HT1080 (cell line): ENCODE measurements at regions not wholly inside any gene's neighbourhood (a gene's known extent, or its start where the extent isn't known, plus 50 kb on each side); places are given as distances from the start of the nearest gene placed in this dataset.

Experiments
- DNase-seq: peaks from one replicate; pipeline ENCODE4 v3.0.0-alpha.2; 2015; ENCODE audit warnings: low read depth

DNA sequence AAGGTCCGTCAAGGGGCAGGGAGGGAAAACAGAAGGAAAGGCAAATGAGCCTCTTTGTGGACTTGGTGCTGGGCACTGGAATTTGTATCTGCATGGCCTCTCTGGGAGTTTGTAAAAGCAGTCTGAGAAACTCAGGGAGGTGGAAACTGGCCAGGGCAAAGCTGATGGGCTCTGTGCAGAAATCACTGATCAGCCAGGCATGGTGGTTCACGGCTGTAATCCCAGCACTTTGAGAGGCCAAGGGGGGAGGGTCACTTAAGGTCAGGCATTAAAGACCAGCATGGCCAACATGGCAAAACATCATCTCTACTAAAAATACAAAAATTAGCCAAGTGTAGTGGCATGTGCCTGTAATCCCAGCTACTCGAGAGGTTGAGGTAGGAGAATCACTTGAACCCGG is 369.9 kb upstream of the ZNF507 start:
- no peak for DNase-seq

DNA sequence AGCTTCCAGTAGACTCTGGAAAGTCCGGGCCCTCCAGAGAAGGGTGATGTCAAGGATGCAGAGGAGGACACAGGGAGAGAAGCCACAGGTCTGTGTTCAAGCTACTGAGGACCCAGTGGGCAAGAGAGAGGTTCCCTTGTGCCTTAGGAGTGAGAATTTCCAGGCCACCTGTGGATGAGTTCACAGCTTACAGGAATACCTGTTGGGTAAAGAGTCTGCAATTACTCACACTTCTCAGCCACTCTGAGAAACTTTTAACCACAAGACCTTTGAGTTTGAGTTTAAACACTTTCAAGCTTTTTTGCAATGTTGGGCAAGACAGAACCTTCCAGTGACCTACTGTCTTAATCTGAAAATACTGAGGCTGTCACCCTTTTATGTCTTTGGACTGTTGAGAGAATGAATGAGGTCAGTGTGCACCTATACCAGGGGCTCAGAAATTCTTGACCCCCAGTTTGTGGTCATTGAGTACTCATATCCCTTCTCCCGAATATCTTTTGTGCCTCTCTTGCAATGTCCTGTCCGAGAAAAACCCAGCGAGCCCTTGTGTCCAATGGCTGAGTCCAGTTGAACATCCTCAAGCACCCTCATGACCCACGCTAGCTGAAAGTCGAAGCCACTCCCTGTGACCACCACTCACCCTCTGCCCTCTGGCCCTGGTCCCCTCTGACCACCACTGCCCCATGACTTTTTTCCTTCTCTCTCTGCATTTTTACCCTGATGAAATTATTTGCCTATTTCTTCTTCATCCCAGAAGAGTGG is 368.5 kb upstream of the ZNF507 start:
- no peak for DNase-seq

DNA sequence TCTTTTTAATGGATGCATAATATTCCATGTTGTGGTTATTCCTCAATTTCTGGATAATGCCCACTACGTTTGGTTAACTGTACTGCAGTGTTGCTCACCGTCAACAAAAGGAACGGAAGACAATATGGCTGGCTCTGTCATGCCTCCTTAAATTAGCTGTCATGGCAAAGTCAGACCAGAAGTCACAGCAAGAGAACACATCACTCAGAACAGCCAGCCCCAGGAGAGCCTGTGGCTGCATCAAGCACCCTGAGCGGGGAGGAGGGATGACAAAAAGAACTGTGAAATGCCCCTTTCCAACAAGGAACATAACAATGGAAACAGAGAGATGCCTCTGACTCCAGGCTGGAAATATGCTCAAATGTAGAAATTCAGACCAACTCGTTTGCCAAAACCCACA is 366.0 kb upstream of the ZNF507 start:
- no peak for DNase-seq

DNA sequence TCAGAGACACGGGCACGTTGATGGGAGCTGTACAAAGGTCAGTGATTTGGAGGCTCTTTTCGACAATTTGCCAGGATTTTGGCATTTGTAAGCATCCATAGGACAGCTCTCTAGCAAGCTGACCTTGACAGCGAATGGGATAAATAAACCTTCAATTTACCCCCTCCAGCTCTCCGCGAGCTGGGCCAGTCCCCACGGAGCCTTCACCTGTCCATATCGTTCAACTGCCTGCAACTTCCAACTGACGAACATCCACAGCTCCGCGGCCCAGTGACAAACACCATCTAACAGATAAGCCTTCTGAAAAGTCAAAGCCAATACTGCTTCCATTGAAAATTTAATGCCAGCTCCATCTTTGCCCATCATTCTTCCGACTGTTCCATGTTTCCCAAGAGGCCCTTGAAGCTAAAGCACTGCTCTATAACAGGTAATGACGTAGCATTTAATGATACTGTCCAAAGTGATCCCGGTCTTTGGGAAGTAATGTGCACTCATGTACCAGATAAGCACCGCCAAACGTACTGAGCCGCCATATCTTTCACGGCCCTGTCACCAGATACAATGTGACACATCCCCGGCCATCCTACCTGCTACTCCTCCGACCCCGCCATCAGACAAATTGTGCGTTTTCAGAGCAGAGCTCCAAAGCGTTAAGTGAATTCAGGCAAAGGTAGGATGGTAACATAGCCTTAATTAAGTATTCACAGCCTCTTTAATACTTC is 365.3 kb upstream of the ZNF507 start:
- no peak for DNase-seq

DNA sequence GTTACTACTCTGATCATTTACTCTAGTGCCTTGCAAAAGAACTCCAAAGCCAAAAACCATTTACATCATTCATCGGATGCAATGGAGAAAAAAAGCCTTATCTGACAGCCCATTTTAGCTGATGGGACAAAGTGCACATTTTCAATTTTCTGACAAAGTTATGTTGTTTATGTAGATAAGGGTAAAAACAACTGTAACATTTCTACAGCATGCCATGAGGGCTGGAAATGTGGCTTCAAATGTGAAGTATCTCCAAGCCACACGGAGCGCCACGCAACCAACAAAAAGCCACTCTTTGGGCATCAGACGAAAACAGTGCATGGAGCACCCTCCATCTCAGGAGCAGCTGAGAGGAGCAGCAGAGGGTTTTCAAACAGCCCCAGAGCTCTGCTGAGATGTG is 364.6 kb upstream of the ZNF507 start:
- no peak for DNase-seq

DNA sequence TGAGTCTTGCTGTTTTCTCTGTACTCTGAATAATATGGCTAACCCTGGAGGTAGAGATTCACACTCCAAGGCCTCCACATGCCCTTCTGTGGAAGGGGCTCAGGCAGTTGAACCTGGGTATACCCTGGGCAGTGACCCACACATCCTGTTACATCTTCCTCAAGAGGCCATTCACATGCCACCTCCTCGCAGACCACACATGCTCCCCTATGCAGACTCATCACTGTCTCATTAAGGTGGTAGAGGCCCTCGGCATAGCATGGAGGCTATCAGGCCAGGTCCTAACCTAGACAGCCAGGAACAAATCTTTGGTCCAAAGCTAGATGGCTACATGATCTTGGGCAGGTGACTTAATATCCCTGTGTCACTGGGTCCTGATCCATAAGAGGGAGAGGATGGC is 363.9 kb upstream of the ZNF507 start:
- DNase-seq, result no peak

DNA sequence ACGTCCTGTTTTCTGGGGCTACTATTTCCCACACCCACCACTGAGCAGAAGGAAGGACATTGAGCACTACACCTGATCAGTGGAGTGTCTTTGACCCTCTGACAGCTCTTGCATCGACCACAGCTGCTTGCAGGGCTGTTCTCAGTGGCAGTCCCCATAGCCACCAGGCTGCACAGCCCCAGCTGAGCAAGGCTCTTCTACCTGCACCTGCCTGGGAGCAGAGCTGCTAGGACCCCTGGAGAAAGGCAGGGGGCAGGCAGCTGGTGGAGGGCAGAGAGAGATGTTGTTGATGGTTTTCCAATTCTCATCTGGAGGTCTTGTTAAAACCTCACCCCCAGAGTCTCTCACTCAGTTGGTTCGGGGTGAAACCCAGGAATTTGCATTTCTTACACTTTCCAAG is 361.8 kb upstream of the ZNF507 start:
- no peak for DNase-seq

DNA sequence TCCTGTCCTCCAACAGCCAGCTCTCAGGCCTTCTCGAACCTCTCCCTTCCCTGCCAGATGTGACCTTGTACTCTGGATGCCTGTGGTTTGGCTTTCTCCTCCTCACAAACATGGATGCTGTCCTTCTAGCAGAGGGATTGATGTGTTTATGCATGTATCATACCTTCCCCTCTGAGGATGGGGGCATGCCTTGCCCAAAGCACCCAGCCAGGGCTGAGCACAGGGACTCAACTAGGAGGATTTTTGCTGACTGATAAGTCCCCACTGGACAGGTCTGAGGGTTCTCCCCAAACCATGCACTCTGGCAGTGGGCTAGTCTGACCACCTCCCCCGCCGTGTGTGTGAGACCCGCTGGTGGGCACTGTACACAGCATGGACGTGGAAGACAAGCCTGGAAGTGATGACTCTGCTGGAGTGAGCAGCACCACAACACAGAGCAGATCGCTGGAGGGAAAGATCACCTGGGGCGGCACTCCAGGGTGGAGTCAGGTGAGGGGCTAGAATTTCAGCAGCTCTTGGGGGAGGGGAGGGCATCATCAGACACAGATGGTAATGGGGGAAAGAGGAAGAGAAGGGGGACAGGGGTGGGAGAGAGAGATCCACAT is 360.3 kb upstream of the ZNF507 start:
- no peak for DNase-seq

DNA sequence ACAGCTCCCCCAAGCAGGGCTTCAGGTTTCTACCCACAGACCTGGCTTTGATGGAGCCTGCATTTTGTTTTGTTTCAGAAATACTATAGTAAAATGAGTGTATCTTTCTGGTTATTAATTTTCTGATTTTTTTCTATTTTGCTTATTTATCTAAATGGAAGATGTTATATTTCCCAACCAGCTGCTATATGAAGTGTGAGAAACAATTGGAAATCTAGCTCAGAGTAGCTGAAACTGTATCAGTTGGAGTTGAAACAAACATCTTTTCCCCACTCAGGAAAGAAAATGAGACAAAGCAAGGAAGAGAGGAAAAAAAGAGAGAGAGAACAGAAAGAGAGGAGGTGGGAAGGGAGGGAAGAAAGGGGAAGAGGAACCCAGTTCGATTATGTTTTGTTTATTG is 358.5 kb upstream of the ZNF507 start:
- DNase-seq, result no peak

DNA sequence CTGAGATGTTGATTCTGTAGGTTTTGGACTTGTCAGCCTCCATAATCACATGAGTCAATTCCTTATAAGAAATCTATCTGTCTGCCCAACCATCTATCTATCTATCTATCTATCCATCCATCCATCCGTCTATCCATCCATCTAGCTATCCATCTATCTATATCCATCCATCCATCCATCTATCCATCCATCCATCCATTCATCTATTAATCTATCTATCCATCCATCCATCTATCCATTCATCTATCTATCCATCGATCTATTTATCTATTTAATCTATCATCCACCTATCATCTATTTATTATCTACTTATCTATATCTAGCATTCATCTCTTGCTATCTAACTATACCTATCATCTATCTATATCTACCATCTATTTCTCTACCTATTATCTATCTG is 357.2 kb upstream of the ZNF507 start:
- no peak for DNase-seq

DNA sequence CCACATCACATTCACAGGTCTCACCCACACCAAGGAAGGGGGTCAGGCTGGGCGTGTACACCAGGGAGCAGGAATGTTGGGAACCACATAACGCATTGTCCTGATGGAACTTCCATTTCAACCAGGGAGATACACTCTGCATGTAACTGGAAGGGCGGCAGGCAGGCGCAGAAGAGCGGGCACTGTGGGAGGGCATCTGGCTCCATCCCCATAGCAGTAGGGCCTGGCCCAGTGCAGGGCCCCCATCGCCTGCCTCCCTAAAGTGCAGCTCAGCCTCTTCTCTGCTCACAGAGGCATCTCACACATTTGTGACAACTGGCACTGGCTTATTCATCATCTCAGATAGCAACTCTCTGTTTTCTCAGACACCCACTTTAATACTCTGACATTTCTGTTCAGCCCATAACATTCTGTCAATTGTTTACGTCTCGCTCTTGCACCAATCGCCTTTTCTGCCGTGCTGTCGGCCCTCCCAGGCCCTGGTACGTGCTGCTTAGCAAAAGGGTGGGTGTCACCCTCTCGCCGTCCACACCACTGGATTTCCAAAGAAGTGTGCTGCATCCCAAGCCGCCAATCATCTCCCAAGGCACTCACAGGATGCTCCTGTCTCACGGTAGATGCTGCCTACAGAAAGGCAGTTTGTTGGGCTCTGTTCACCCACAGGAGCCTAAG is 353.3 kb upstream of the ZNF507 start:
- DNase-seq, result no peak

DNA sequence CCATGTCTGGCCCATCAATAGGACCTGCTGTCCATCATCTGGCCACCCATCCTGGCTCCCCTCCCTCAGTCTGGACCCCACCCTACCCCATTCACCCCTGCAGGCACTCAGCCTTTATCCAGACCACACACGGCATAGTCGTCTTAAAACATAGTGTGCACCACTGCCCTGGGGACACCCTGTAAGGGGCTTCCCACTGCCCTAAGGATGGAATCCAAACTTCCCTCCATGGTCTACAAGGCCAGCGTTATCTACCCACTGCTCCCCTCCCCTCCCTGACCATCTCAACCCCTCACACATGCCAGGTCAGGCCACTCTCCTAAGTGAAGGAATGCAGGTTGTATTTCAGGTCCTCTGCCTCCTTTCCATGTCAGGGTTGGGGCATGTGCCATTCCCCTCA is 352.7 kb upstream of the ZNF507 start:
- DNase-seq, result no peak

DNA sequence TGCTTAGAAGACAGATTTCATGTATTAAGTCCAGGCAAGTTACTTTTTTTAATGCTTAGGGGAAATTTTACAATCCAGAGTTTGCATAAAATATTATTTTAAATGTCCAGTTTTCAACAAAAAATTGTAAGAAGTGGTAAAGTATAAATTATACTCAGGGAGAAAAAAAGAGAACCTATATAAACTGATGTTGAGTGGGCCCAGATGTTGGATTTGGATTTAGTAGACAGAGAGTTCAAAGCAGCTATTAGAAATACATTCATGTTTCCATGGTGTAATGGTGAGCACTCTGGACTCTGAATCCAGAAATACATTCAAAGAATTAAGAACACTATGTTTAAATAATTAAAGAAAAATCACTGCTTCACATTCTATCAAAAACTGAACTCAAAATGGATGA is 349.9 kb upstream of the ZNF507 start:
- no peak for DNase-seq

DNA sequence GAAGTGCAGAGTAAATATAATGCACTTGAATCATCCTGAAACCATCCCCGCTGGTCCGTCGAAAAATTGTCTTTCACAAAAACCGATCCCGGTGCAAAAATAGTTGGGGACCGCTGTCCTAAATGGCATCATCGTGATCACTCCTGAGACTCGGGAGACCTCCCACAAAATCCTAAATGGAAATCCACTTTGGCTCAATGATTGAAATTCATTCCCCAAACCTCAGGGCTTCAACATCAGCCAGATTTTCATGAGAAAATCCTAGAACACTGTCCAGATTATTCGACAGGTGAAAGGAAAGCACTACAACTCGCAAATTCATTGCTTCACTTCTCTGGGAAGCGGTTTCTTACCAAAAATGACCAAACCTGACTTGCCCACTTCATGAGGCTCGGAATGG is 335.3 kb upstream of the ZNF507 start:
- DNase-seq, result no peak

DNA sequence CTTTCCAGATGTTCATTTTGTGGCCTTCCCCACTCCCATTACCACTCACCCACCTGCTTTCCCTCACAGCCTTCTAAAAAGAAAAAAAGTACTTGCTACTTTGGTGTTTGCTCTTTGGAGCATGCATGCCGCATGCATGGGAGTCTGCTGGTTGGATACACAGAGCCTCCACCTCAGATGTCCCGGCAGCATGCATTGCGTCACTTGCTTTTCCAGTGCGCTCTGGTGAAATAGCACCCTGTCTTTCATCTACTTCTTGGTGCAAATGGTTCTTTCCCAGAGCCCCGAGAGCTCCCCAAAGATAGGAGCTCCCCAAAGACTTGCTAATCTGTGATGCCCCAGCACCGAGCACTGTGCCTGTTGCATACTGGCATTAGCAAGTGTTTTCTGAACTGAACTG is 333.2 kb upstream of the ZNF507 start:
- DNase-seq, result no peak

DNA sequence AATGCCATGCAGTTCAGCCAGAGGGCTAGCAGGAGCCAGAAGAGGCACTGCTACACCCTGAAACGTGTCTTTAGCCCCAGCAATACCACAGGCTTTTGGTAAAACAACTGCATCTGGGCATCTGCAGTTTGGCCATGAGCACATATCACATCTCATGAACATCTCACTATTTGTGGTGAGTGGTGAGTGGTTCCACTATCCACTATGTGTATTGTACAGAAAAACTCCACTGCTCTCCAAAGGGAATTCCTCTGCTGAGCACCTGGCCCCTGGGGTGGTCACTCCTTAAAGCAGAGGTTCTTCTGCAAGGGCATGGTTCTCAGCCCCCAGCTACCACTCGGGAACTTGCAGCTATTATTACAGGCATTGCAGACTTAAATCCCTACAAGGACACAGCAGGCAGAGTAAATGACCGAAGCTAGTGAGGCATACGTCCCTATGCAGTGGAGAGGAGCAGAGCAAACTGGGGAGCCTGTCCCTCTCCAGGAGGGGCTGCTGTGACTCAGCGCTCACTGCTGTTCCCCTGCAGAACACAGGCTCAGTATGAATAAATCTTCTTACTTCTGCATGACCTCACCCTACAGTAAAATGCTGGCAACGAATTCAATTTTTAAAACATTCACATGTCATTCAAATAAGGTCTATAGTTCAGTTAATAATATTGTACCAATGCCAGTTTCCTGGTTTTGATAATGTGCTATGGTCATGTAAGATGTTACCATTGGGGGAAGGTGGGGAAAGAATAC is 332.4 kb upstream of the ZNF507 start:
- DNase-seq, result no peak

DNA sequence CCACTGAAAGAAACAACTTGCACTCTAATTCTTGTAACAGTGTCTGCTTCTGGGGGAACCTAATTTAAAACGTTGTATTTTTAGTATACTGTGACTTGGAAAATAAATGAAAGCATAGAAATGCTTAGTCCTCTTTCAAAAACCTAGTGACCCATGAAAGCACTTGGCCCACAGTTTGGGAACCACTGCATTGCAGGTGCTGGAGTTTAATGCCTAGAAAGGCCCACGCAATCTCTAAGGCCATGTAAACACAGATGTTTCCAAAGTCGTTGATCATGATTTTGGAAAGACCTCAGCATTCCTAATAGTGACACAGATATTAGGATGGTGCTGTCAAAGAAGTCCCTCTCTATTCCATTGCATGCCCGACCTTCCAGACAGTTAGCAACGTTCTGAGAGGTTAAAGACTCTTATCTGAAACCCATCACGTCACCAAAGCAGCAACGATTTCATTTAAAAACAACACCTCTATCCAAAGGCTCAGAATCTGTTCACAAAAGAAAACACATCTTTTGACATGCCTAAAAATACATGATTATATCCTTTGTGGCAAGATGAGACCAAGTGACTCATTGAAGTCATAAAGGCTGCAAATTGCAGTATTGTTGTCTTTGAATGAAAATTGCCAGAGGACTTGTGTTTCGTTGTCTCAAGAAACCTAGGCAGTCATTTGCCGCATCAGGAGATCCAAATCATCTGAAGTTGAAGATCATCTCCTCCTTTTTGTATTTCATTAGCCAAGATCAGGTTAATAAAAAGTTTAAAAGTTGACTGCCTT is 328.0 kb upstream of the ZNF507 start:
- DNase-seq, result no peak

DNA sequence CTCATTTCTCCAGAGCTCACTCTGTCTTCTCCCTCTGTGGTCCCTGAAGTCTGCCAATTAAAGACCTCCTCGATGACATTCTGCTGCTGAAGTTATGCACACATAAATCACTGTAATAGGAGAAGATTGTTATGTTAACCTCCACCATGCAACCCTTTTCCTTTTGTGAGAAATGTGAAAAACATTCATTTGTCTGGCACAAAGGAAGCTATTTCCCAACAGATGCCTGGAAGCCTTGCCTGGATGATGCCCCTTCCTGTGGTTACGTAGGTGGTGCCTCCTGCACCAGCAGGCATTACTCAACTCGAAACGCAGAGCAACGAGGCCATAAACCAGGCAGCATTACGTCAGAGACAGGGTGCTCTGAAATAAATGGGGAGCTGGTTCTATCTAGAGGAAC is 327.4 kb upstream of the ZNF507 start:
- peak; percentile 72 for DNase-seq

DNA sequence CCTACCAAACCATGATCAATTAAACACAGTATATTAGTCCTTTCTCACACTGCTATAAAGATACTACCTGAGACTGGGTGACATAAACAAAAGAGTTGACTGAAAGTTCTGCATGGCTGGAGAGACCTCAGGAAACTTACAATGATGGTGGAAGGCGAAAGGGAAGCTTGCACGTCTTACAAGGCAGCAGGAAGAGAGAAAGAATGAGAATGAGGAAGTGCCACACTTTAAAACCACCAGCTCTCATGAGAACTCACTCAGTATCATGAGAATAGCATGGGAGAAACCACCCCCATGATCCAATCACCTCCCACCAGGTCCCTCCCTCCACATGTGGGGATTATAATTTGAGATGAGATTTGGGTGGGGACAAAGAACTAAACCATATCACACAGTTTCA is 324.9 kb upstream of the ZNF507 start:
- DNase-seq, result no peak

DNA sequence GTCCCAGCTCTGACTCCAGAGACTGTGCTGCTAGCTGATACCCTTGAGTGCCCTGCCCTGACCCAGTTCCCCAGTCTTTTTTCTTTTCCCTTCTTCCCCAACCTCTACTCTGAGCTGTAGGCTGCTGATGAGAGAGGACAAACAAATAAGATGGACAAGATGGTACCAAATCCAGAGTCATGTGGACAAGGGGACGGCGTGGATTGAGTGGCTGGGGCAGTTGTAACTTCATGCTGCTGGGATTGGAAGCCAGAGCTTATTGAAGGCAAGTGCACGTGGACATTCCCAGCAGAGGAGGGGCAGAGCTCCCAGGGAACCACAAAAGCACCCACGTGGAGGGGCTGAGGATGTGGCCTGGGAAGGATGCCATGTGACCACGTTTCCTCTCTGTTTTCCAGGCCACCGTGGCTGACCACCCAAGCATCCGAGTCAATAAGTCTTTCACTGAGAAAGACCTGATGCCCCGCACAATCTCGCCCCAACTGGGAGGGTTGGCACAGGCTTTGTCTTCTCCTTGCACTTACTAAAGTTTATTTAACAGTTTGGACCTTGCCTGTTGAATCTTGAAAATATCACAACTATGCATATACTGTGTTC is 323.3 kb upstream of the ZNF507 start:
- DNase-seq, result no peak
